ENCODE measurements at regions not wholly inside any gene's neighbourhood (a gene's known extent, or its start where the extent isn't known, plus 50 kb on each side); places are given as distances from the start of the nearest gene placed in this dataset.

GRCh38 chr10:2387261-2387660, 649.9 kb upstream of the ADARB2 start:
- TF ChIP-seq CTCF (conservative IDR thresholded peaks at IDR 0.05) (no peak), ZFX (IDR thresholded peaks at IDR 0.05) (no peak)

Measured in C4-2B (cell line).